Ishikawa (cell line): ENCODE measurements at regions not wholly inside any gene's neighbourhood (a gene's known extent, or its start where the extent isn't known, plus 50 kb on each side); places are given as distances from the start of the nearest gene placed in this dataset.

Experiments used
- RAD21 ChIP-seq: IDR thresholded peaks from 2 replicates; pipeline ENCODE4 v1.6.1; 2012; ENCODE audit warnings: low read depth
- TAF1 ChIP-seq: IDR thresholded peaks from 2 replicates; pipeline ENCODE4 v1.6.1; 2012; ENCODE audit warnings: low read depth, mild to moderate bottlenecking
- TF ChIP-seq, protein P1 (sequence below): IDR thresholded peaks from 2 replicates; pipeline ENCODE4 v1.6.1; 2012

DNA sequence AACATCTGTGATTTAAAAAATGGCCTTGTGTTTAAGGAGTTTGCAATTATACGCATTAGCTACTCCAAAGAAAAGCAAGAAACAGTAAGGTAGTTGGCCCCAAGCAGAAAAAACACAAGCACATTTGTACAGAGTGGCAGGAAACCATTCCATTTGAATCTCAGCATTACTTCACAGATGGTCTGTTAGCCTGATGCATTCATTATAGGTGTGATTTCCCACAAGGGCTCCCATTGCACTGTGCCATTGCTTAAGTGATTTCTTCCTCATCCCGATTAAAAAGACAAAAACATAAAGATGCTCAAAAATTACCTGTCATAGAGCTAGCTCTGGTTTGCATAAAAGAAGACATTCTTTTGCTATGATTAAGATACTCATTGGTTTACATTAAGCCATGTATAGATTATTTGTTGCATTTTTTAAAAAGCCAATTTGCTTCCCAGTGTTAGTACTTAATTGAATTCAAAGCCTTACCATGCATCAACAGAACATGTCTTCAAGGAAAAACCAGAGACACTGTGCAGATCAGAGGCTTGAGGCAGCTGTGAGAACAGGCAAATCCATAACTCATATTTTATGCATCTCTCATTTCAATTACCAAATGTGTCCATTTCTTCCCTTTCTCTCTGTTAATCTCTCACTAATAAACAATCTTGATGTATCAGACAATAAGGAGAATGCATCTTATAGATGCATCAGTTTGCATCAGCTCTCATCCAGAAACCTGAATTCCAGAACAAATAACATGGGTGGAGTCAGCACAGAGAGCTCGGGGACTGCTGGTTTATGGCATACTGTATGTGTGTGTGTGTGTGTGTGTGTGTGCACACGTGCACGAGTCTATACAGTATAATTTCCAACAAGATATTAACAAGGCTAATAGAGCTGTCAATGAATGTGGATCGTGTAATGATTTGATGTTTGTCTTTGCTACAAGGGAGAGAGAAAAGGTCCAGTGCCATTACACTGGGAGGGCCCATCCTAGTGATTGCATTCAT, 558.6 kb upstream of the HS6ST1 start:
- TF ChIP-seq, protein P1, sequence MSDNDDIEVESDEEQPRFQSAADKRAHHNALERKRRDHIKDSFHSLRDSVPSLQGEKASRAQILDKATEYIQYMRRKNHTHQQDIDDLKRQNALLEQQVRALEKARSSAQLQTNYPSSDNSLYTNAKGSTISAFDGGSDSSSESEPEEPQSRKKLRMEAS = no peak
- no peak for TF ChIP-seq TAF1
- TF ChIP-seq RAD21 = no peak
